ENCODE measurements at regions not wholly inside any gene's neighbourhood (a gene's known extent, or its start where the extent isn't known, plus 50 kb on each side); places are given as distances from the start of the nearest gene placed in this dataset.

GRCh38 chr5:52735139-52735538 lies 52.6 kb upstream of the ITGA1 start:
- TF ChIP-seq CTCF (IDR thresholded peaks at IDR 0.05): no peak
- TF ChIP-seq EZH2 (IDR thresholded peaks at IDR 0.05): no peak

Measured in neural progenitor cell (in vitro differentiated cells).